ENCODE measurements at regions not wholly inside any gene's neighbourhood (a gene's known extent, or its start where the extent isn't known, plus 50 kb on each side); places are given as distances from the start of the nearest gene placed in this dataset.

- TF ChIP-seq CTCF (IDR thresholded peaks at IDR 0.05) (no peak), POLR2A (IDR thresholded peaks at IDR 0.05) (no peak)
Observed at GRCh38 chr17:72394531-72394930, 273.7 kb downstream of the SOX9 start.

Data from heart left ventricle (tissue), 13 donors.